ENCODE measurements at regions not wholly inside any gene's neighbourhood (a gene's known extent, or its start where the extent isn't known, plus 50 kb on each side); places are given as distances from the start of the nearest gene placed in this dataset.

GRCh38 chr3:106276755-106277612 is 408.2 kb upstream of the CBLB start:
- Mint-ChIP-seq H3K36me3 (peaks cover 28% of the 10 kb centered on the region), H3K27ac (no peak overlapping the region), H3K4me1 (peaks cover 14% of the 10 kb centered on the region), H3K9me3 (ENCODE audit: low read depth) (peaks cover 14% of the 10 kb centered on the region), H3K27me3 (no peaks in the 10 kb centered on the region), H3K4me3 (no peak overlapping the region)
- DNase-seq (no peak), ATAC-seq (no peak)
- CTCF ChIA-PET, result no interaction called here

DNA sequence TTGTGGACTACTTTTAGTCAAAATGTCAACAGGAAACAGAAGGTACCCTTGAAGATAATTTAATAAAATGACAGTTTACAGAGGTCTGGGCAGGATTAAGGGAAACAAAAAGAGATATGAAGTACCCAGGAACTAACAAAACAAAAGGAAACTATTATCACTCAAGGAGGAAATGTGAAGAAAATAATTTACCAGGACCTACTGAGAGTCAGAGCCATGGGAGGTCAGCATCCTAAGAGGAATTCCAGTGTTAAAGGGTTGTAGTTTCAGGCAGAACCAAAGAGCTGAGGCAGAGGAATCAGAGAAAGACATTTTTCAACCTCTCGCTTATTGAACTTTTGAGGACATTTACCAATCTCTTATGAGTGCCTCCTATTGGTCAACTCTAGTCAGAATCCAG is 408.9 kb upstream of the CBLB start:
- Mint-ChIP-seq H3K9me3 (ENCODE audit: low read depth) (peaks cover 19% of the 10 kb centered on the region), H3K27ac (no peak overlapping the region), H3K27me3 (no peaks in the 10 kb centered on the region), H3K4me3 (no peak overlapping the region), H3K4me1 (peaks cover 14% of the 10 kb centered on the region), H3K36me3 (peaks cover 28% of the 10 kb centered on the region)
- CTCF ChIA-PET, result no interaction called here
- ATAC-seq, result no peak
- DNase-seq, result no peak

DNA sequence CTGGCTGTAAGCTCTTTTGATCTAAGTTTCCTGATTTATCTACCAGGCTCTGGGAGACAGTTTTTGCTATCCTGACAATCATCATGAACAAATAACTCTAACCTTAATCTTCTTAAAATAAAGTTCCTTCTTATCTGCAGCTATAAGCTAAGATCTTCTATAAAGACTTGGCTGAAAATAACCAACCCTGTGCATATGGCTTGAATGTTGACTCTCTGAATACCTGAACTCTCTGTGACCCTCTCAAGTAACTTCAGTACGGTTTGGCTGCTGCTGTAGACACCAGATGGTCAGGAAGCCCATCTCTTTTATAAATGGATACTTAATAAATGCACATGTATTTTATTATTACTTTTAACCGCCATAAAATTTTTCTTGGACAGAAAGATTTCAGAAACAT is 412.4 kb upstream of the CBLB start:
- peaks cover 26% of the 10 kb centered on the region for H3K36me3 Mint-ChIP-seq
- no peaks in the 10 kb centered on the region for H3K27me3 Mint-ChIP-seq
- CTCF ChIA-PET, result no interaction called here
- ATAC-seq (no peak), DNase-seq (no peak)
- no peak overlapping the region for H3K27ac Mint-ChIP-seq
- peaks cover 13% of the 10 kb centered on the region for H3K4me1 Mint-ChIP-seq
- H3K4me3 Mint-ChIP-seq, result no peak overlapping the region
- H3K9me3 Mint-ChIP-seq (ENCODE audit: low read depth), result peaks cover 5% of the 10 kb centered on the region

GRCh38 chr3:106282943-106283342 is 414.1 kb upstream of the CBLB start:
- Mint-ChIP-seq H3K4me1 (no peaks in the 10 kb centered on the region), H3K4me3 (no peak overlapping the region), H3K27ac (no peak overlapping the region), H3K27me3 (no peaks in the 10 kb centered on the region), H3K36me3 (peaks cover 21% of the 10 kb centered on the region), H3K9me3 (ENCODE audit: low read depth) (peaks cover 9% of the 10 kb centered on the region)
- CTCF ChIA-PET, result interaction anchor here (1.4 kb wide), 1 partner anchor 9 kb away, joined by 3 read pairs; no protein-coding TSS in a partner anchor
- ATAC-seq (no peak), DNase-seq (no peak)

GRCh38 chr3:106288781-106289180 is 420.0 kb upstream of the CBLB start:
- no peaks in the 10 kb centered on the region for H3K27me3 Mint-ChIP-seq
- H3K9me3 Mint-ChIP-seq (ENCODE audit: low read depth), result peaks cover 5% of the 10 kb centered on the region
- H3K4me3 Mint-ChIP-seq, result no peak overlapping the region
- no peak for DNase-seq
- CTCF ChIA-PET, result no interaction called here
- no peak overlapping the region for H3K27ac Mint-ChIP-seq
- ATAC-seq, result no peak
- peaks cover 18% of the 10 kb centered on the region for H3K36me3 Mint-ChIP-seq
- peaks cover 8% of the 10 kb centered on the region for H3K4me1 Mint-ChIP-seq

DNA sequence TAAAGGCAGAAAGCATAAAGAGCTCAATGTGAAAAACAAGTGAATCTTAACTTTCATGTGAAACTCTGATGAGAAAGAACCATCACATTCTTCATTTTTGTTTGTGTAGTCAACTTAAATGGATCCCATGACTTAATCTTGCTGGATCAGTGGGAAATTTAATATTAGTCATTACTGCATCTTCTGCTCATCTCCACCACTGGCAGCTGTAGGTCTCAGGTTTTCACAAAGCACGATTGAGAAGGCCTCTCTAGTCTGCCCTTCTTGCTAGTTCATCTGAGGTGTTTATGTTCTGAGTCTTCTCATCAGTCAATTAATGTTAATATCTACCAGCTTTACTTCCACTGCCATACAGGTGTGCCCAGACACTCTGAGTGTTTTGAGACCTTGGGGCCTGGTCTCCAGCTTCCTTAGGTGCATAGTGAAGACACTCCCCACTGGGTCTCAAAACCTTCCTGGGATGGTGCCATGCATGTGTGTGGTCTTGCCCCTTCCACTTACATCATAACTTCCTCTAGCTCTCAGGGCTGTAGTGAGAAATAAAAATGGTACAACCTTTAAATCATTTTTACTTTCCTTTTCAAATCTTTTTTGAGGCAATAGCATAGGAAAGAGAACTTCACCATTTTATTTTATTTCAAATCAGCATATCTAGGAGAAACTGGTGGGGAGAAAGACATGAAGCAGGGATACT is 421.6 kb upstream of the CBLB start:
- ATAC-seq (no peak), DNase-seq (no peak)
- Mint-ChIP-seq H3K4me1 (peaks cover 8% of the 10 kb centered on the region), H3K9me3 (ENCODE audit: low read depth) (peaks cover 5% of the 10 kb centered on the region), H3K27me3 (no peaks in the 10 kb centered on the region), H3K27ac (no peak overlapping the region), H3K4me3 (no peak overlapping the region), H3K36me3 (peaks cover 16% of the 10 kb centered on the region)
- CTCF ChIA-PET, result no interaction called here

DNA sequence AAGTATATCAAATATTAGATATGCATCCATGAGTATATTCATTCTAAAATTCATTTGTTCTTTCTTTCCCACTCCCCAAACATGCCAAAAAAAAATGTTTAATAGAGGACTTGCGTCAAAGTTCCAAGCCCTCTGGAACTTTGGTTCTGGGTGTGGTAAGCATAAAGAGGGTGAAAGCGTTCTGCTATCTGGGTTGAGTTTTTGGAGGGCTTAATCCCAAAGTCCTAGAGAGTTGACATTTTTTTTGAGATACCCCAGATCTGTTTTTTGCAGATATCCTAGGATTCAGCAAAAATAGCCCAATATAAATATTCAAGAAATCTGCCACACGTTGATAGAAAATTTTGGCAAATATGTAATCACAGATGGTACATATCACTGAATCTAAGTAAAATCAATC is 424.3 kb upstream of the CBLB start:
- Mint-ChIP-seq H3K27me3 (no peaks in the 10 kb centered on the region), H3K27ac (no peak overlapping the region), H3K4me3 (no peak overlapping the region), H3K4me1 (peaks cover 13% of the 10 kb centered on the region), H3K36me3 (peaks cover 15% of the 10 kb centered on the region), H3K9me3 (ENCODE audit: low read depth) (peaks cover 2% of the 10 kb centered on the region)
- CTCF ChIA-PET, result no interaction called here
- ATAC-seq, result no peak
- no peak for DNase-seq

DNA sequence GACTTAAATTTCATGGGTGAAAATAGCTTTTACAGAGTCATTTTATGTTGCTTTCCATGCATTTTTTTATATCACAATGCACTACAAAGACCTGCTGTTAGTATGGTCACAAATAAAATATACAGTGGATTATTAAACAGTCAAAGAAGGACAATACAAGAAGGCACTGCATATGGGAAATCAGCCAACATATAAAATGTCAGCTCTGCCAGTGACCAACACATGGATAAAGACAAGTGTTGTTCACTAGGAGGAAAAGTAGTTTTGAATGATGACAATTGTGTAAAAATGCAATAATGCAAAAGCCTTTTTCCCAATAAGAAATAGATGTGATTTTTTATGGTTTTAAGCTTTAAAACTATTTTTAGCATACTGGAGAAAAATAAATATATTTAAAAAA is 425.3 kb upstream of the CBLB start:
- peaks cover 17% of the 10 kb centered on the region for H3K36me3 Mint-ChIP-seq
- no peak overlapping the region for H3K4me3 Mint-ChIP-seq
- no peaks in the 10 kb centered on the region for H3K27me3 Mint-ChIP-seq
- H3K9me3 Mint-ChIP-seq (ENCODE audit: low read depth), result peaks cover 2% of the 10 kb centered on the region
- DNase-seq (no peak), ATAC-seq (no peak)
- peaks cover 18% of the 10 kb centered on the region for H3K4me1 Mint-ChIP-seq
- CTCF ChIA-PET, result no interaction called here
- H3K27ac Mint-ChIP-seq, result no peak overlapping the region

DNA sequence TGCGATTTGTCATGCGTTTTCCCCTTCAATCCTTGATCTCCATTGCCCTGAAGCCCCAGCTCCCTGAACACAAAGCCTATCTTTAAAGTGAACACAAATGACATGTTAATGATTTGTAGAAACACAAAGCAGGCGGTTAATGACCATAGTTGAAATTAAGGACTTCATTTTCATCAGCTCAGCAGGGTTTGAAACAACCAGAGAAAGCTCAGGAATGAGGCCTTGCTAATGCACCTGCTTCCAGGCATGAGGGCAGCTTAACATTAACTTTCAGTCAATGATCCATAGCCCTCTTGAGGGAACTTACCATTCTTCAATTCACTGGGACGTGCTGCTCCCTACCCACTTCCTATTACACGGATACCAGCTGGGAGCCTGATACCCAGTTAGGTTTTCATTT is 427.2 kb upstream of the CBLB start:
- no peaks in the 10 kb centered on the region for H3K27me3 Mint-ChIP-seq
- ATAC-seq (no peak), DNase-seq (no peak)
- H3K36me3 Mint-ChIP-seq, result peaks cover 30% of the 10 kb centered on the region
- CTCF ChIA-PET, result interaction anchor here (1.3 kb wide), 1 partner anchor 9 kb away, joined by 3 read pairs; no protein-coding TSS in a partner anchor
- H3K9me3 Mint-ChIP-seq (ENCODE audit: low read depth), result peaks cover 2% of the 10 kb centered on the region
- no peak overlapping the region for H3K4me3 Mint-ChIP-seq
- H3K4me1 Mint-ChIP-seq, result peaks cover 29% of the 10 kb centered on the region
- no peak overlapping the region for H3K27ac Mint-ChIP-seq

DNA sequence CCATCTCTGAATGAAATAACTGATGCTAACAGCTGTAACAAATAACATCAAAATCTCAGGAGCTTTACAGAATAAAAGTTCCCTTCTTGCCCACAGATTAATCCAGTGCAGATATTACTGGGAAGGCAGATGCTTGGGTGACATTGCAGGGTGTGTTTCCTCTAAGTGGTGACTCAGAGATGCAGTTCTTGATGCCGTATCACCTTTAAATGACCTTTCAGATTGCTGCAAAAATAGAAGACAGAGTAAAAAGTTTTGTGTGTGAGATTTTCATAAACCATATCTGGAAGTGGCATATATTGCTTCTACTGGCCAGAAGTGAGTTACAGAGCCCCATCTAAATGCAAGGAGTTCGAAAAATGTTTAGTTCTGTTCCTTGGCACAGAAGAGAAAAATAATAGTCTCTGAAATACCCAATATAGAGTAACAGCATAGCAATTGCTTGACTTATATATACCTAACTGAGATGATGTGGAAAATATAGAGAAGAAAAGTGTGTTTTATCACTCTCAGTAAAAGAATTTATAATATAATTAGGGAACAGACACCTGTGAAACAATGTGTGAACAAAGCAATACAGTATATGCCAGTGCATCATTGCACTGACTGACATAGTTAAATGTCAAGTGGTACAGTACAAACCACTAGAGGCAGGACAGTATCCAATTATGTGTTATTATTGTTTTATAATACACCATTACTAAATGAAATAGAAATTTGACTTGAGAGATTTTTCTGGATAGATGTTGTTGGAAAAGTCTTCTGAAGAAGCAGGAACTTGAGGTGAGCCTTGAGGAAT is 430.7 kb upstream of the CBLB start:
- peak; percentile 42 for DNase-seq
- no peaks in the 10 kb centered on the region for H3K27me3 Mint-ChIP-seq
- H3K9me3 Mint-ChIP-seq (ENCODE audit: low read depth), result peaks cover 2% of the 10 kb centered on the region
- peaks cover 51% of the 10 kb centered on the region for H3K4me1 Mint-ChIP-seq
- no peak overlapping the region for H3K4me3 Mint-ChIP-seq
- H3K27ac Mint-ChIP-seq, result peak overlapping the region; percentile 53
- peaks cover 45% of the 10 kb centered on the region for H3K36me3 Mint-ChIP-seq
- CTCF ChIA-PET, result no interaction called here
- ATAC-seq, result peak; percentile 73

DNA sequence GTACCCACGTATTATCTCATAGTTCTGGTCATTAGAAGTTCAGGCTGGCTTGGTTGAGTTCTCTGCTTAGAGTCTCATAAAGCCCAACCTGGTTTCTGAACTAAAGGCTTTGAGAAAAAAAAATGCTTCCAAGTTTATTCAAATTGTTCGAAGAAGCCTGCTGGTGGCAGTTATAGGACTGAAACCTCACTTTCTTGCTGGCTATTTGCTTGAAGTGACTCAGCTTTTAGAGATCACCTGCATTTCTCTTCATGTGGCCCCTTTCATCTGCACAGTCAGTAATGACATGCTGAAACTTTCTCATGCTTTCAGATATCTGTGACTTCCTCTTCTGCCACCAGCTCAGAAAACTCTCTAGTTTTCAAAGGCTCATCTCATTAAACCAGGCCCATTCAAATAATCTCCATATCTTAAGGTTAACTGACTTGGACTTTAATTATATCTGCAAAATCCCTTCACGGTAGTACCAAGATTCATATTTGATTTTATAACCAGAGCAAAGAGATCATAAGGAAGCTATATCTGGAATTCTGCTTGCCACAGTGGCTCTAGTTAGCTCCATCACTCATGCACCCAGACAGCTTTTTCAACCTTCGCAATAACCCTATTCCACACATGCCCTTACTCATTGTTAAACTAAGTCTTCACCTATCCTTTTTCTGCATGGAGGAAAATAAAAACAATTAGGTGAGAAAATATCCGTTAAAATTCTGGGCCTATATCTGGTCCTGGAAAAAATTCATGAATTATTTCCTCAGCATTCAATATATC is 433.8 kb upstream of the CBLB start:
- H3K36me3 Mint-ChIP-seq, result peaks cover 46% of the 10 kb centered on the region
- CTCF ChIA-PET, result interaction anchor here (1.2 kb wide), 1 partner anchor 30 kb away, joined by 3 read pairs; no protein-coding TSS in a partner anchor
- peaks cover 47% of the 10 kb centered on the region for H3K4me1 Mint-ChIP-seq
- H3K9me3 Mint-ChIP-seq (ENCODE audit: low read depth), result peaks cover 1% of the 10 kb centered on the region
- peak; percentile 55 for DNase-seq
- peak; percentile 79 for ATAC-seq
- H3K27ac Mint-ChIP-seq, result peak overlapping the region; percentile 49
- H3K27me3 Mint-ChIP-seq, result no peaks in the 10 kb centered on the region
- H3K4me3 Mint-ChIP-seq, result no peak overlapping the region

DNA sequence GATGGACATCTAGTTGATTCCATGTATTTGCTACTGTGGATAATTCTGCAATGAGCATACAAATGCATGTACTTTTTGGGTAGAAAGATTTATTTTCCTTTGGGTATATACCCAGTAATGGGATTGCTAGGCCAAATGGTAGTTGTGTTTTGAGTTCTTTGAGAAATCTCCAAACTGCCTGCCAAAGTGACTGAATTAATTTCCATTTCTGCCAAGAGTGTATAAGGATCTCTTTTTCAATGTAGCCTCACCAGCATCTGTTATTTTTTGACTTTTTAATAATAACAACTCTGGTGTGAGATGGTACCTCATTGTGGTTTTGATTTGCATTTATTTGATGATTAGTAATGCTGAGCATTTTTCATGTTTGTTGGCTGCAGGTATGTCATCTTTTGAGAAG is 435.0 kb upstream of the CBLB start:
- Mint-ChIP-seq H3K4me1 (peaks cover 42% of the 10 kb centered on the region), H3K36me3 (peaks cover 41% of the 10 kb centered on the region), H3K9me3 (ENCODE audit: low read depth) (no peaks in the 10 kb centered on the region), H3K27me3 (no peaks in the 10 kb centered on the region), H3K27ac (no peak overlapping the region), H3K4me3 (no peak overlapping the region)
- CTCF ChIA-PET, result no interaction called here
- DNase-seq, result no peak
- no peak for ATAC-seq

- H3K9me3 Mint-ChIP-seq (ENCODE audit: low read depth), result peaks cover 3% of the 10 kb centered on the region
- H3K27me3 Mint-ChIP-seq, result no peaks in the 10 kb centered on the region
- H3K27ac Mint-ChIP-seq, result no peak overlapping the region
- DNase-seq, result no peak
- CTCF ChIA-PET, result interaction anchor here (1.5 kb wide), 1 partner anchor 9 kb away, joined by 3 read pairs; no protein-coding TSS in a partner anchor
- no peak overlapping the region for H3K4me3 Mint-ChIP-seq
- ATAC-seq, result no peak
- peaks cover 38% of the 10 kb centered on the region for H3K36me3 Mint-ChIP-seq
- H3K4me1 Mint-ChIP-seq, result peaks cover 32% of the 10 kb centered on the region
These were observed 436.3 kb upstream of the CBLB start for GRCh38 chr3:106305127-106305526.

Data from activated CD8-positive, alpha-beta memory T cell treated with anti-CD3 and anti-CD28 coated beads, Interleukin-2, amount 10 ng/mL, durations not matched to agents 7 days and 5 days (primary cell).